Tibial artery (tissue), 4 donors: ENCODE measurements at regions not wholly inside any gene's neighbourhood (a gene's known extent, or its start where the extent isn't known, plus 50 kb on each side); places are given as distances from the start of the nearest gene placed in this dataset.

Experiments used
- DNase-seq, 2 donors: peaks; one replicate each; pipeline ENCODE4 v3.0.0-alpha.2; 2019
- H3K27ac ChIP-seq, 2 donors: fragments of 200-600 bp; sonication (generic) in 1 of 2; 1 replicate in 1 of 2; 2 replicates in 1 of 2; pipeline ENCODE4 v1.5.1; 2018 to 2019; ENCODE audit warnings: mild to moderate bottlenecking in 1 of 2
- H3K27me3 ChIP-seq, 2 donors: fragments of 200-600 bp; sonication (generic) in 1 of 2; one replicate each; pipeline versions ENCODE4 v1.5.1 to v1.6.0; 2016 to 2019
- H3K36me3 ChIP-seq, 3 donors: fragments of 200-600 bp; sonication (generic) in 2 of 3; one replicate each; pipeline ENCODE4 v1.5.1; 2016 to 2019; ENCODE audit warnings: mild to moderate bottlenecking in 2 of 3
- H3K4me1 ChIP-seq, 4 donors: fragments of 200-600 bp; sonication (generic) in 2 of 4; 1 replicate in 3 of 4; 2 replicates in 1 of 4; pipeline ENCODE4 v1.5.1; 2016 to 2019
- H3K4me3 ChIP-seq, 2 donors: fragments of 200-600 bp; sonication (generic) in 1 of 2; 1 replicate in 1 of 2; 2 replicates in 1 of 2; pipeline ENCODE4 v1.5.1; 2018 to 2019; ENCODE audit warnings: mild to moderate bottlenecking in 2 of 2
- H3K9me3 ChIP-seq, 3 donors: fragments of 200-600 bp; sonication (generic) in 1 of 3; one replicate each; pipeline ENCODE4 v1.5.1; 2016 to 2019
- intact Hi-C: fragments of 100-400 bp; cut with DNase I; formaldehyde crosslinking; loops from one replicate; pipeline ENCODE4 v1.15.0; 2023; ENCODE audit warnings: low total_unique reads
- TF ChIP-seq, protein P1 (sequence below), 2 experiments: fragments of 200-600 bp in 1 of 2; fragments of 450-650 bp in 1 of 2; IDR thresholded peaks; one replicate each; pipeline ENCODE4 v1.5.1; 2017 to 2019; ENCODE audit warnings: antibody characterized with exemption in 2 of 2, mild to moderate bottlenecking in 1 of 2, moderate library complexity in 1 of 2

DNA sequence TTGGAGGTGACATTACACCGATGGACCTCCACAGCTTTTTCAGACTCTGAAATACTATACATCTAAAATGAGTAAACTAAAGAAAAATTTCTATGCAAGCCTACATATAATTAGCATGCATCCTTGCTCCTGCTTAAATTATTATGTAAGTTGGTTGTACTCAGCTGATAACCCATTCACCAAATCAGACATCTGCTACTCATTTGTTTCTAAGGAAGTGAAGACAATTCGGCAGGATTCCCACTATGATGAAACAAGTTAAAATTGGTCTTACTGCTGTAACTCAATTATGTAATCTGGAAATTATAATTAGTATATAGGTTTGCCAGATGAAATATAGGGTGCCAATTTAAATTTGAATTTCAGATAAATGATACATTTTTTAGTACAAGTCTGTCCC lies 59.5 kb upstream of the FGF13 start:
- Histone ChIP-seq H3K4me3 (no peak overlapping the region), H3K27ac (no peak overlapping the region), H3K27me3 (no peaks in the 10 kb centered on the region), H3K36me3 (no peaks in the 10 kb centered on the region), H3K9me3 (no peaks in the 10 kb centered on the region), H3K4me1 (no peaks in the 10 kb centered on the region)
- TF ChIP-seq, protein P1, sequence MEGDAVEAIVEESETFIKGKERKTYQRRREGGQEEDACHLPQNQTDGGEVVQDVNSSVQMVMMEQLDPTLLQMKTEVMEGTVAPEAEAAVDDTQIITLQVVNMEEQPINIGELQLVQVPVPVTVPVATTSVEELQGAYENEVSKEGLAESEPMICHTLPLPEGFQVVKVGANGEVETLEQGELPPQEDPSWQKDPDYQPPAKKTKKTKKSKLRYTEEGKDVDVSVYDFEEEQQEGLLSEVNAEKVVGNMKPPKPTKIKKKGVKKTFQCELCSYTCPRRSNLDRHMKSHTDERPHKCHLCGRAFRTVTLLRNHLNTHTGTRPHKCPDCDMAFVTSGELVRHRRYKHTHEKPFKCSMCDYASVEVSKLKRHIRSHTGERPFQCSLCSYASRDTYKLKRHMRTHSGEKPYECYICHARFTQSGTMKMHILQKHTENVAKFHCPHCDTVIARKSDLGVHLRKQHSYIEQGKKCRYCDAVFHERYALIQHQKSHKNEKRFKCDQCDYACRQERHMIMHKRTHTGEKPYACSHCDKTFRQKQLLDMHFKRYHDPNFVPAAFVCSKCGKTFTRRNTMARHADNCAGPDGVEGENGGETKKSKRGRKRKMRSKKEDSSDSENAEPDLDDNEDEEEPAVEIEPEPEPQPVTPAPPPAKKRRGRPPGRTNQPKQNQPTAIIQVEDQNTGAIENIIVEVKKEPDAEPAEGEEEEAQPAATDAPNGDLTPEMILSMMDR (IDR thresholded peaks at IDR 0.05) = no peak
- intact Hi-C loops = no loop called here
- DNase-seq = no peak

GRCh38 chrX:138769918-138770317 lies 58.4 kb upstream of the FGF13 start:
- Histone ChIP-seq H3K36me3 (no peaks in the 10 kb centered on the region), H3K27ac (no peak overlapping the region), H3K4me3 (no peak overlapping the region), H3K27me3 (no peaks in the 10 kb centered on the region), H3K4me1 (no peaks in the 10 kb centered on the region), H3K9me3 (no peaks in the 10 kb centered on the region)
- TF ChIP-seq, protein P1 (IDR thresholded peaks at IDR 0.05) = no peak
- intact Hi-C loops = no loop called here
- DNase-seq = no peak

DNA sequence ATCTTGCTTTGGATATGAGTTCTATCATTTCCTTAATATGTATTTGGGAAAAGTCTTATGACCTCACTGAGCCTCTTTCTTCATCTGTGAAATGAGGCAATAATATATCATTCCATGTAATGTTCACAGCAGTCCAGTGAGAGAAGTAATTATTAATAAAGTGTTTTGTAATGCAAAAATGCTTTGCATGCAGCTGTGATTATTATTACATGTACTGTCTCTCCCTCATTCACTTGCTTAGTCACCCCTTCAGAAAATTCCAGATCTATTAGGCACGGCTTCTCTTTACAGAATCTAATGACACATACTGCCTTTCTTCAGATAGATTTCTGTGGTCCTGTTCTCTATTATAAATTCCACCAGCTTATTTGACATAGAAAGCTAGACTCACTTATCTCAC lies 53.5 kb upstream of the FGF13 start:
- no peaks in the 10 kb centered on the region for H3K36me3 ChIP-seq
- TF ChIP-seq, protein P1 (IDR thresholded peaks at IDR 0.05) = no peak
- H3K27me3 ChIP-seq = no peaks in the 10 kb centered on the region
- DNase-seq = no peak
- intact Hi-C loops = no loop called here
- H3K4me1 ChIP-seq = no peaks in the 10 kb centered on the region
- H3K9me3 ChIP-seq = no peaks in the 10 kb centered on the region
- H3K4me3 ChIP-seq = no peak overlapping the region
- no peak overlapping the region for H3K27ac ChIP-seq

DNA sequence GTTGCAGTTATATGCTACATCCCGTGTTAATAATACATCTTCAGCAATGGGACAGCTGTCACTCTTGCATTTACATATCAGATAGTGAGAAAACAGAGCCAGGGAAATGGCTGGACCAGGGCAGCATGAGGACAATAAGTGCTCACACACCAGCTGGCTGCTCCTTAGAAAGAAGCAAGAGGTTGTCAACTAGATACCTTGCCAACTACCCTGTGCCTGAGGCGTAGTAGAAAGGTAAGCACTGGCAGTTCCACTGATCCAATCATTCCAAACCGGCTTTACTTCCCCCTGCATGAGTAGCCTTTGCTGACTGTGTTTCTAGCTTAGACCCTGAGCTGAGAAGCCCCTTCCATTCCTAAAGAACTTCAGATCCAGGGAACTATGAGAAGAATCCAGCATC lies 52.2 kb upstream of the FGF13 start:
- Histone ChIP-seq H3K27ac (no peak overlapping the region), H3K27me3 (no peaks in the 10 kb centered on the region), H3K4me1 (no peaks in the 10 kb centered on the region), H3K4me3 (no peak overlapping the region), H3K36me3 (no peaks in the 10 kb centered on the region), H3K9me3 (no peaks in the 10 kb centered on the region)
- intact Hi-C loops = no loop called here
- TF ChIP-seq, protein P1 (IDR thresholded peaks at IDR 0.05) = no peak
- no peak for DNase-seq

- TF ChIP-seq, protein P1 (IDR thresholded peaks at IDR 0.05) = no peak
- no peak for DNase-seq
- no peak overlapping the region for H3K27ac ChIP-seq
- H3K4me3 ChIP-seq = no peak overlapping the region
- H3K27me3 ChIP-seq = no peaks in the 10 kb centered on the region
- intact Hi-C loops = no loop called here
- no peaks in the 10 kb centered on the region for H3K4me1 ChIP-seq
- no peaks in the 10 kb centered on the region for H3K9me3 ChIP-seq
- H3K36me3 ChIP-seq = no peaks in the 10 kb centered on the region
Observed at GRCh38 chrX:138761380-138761779, 49.9 kb upstream of the FGF13 start.
